Esophagus (tissue), 2 donors: ENCODE measurements at regions not wholly inside any gene's neighbourhood (a gene's known extent, or its start where the extent isn't known, plus 50 kb on each side); places are given as distances from the start of the nearest gene placed in this dataset.

Source experiments
- H3K27ac ChIP-seq, 2 donors: one replicate each; pipeline ENCODE4 v1.5.1; 2013; ENCODE audit warnings: low read depth in 2 of 2, mild to moderate bottlenecking in 2 of 2, inconsistent platforms in 1 of 2, low read length in 1 of 2, moderate library complexity in 1 of 2
- H3K27me3 ChIP-seq, 2 donors: one replicate each; pipeline ENCODE4 v1.6.1; 2013; ENCODE audit warnings: low read length in 2 of 2, control low read depth in 1 of 2, mild to moderate bottlenecking in 1 of 2; ENCODE audit not compliant: insufficient read depth in 2 of 2, control insufficient read depth in 1 of 2
- H3K36me3 ChIP-seq, 2 donors: one replicate each; pipeline ENCODE4 v1.6.1; 2013; ENCODE audit warnings: low read length in 1 of 2; ENCODE audit not compliant: control insufficient read depth in 2 of 2, insufficient read depth in 2 of 2
- H3K4me1 ChIP-seq, 2 donors: one replicate each; pipeline ENCODE4 v1.6.1; 2013; ENCODE audit warnings: low read length in 1 of 2; ENCODE audit not compliant: control insufficient read depth in 2 of 2, insufficient read depth in 2 of 2
- H3K4me3 ChIP-seq, 2 donors: one replicate each; pipeline ENCODE4 v1.5.1; 2013; ENCODE audit warnings: low read length in 2 of 2, mild to moderate bottlenecking in 2 of 2, low read depth in 1 of 2, moderate library complexity in 1 of 2
- H3K9me3 ChIP-seq, 2 donors: one replicate each; pipeline ENCODE4 v1.6.1; 2013; ENCODE audit warnings: mild to moderate bottlenecking in 2 of 2, low read depth in 1 of 2, low read length in 1 of 2, moderate library complexity in 1 of 2; ENCODE audit not compliant: control insufficient read depth in 2 of 2, insufficient read depth in 1 of 2
- WGBS, 2 donors: extraction: QIAGEN DNeasy Blood & Tissue Kit; methylation state at CpG; one replicate each; pipeline ENCODE4 v1.1.7; 2013; 5-methylcytosine and 5-hydroxymethylcytosine counted together
- donor health status: healthy with polysubstance abuse.
- donor health status: Bipolar disorder and iron deficiency.

- Histone ChIP-seq H3K27ac (no peak overlapping the region), H3K36me3 (no peaks in the 10 kb centered on the region), H3K9me3 (no peaks in the 10 kb centered on the region), H3K27me3 (no peaks in the 10 kb centered on the region), H3K4me1 (no peaks in the 10 kb centered on the region), H3K4me3 (no peak overlapping the region)
- WGBS, 2 donors = 76 to 78% methylated on average over 2 of the region's 2 CpGs
Observed at GRCh38 chr1:219038398-219038797, 135.3 kb upstream of the LYPLAL1 start.

- Histone ChIP-seq H3K4me3 (no peak overlapping the region), H3K27ac (no peak overlapping the region), H3K36me3 (no peaks in the 10 kb centered on the region), H3K9me3 (no peaks in the 10 kb centered on the region), H3K27me3 (no peaks in the 10 kb centered on the region), H3K4me1 (no peaks in the 10 kb centered on the region)
- 86 to 89% methylated on average over 8 of the region's 8 CpGs for WGBS, 2 donors
Observed at GRCh38 chr1:219039017-219039681, 134.5 kb upstream of the LYPLAL1 start.

- H3K27me3 ChIP-seq = no peaks in the 10 kb centered on the region
- H3K27ac ChIP-seq = no peak overlapping the region
- H3K4me3 ChIP-seq = no peak overlapping the region
- WGBS, 2 donors = 75 to 80% methylated on average over 2 of the region's 2 CpGs
- no peaks in the 10 kb centered on the region for H3K9me3 ChIP-seq
- no peaks in the 10 kb centered on the region for H3K36me3 ChIP-seq
- H3K4me1 ChIP-seq = no peaks in the 10 kb centered on the region
Observed at GRCh38 chr1:219039682-219040154, 134.0 kb upstream of the LYPLAL1 start.

GRCh38 chr1:219040291-219040690 is 133.4 kb upstream of the LYPLAL1 start:
- Histone ChIP-seq H3K36me3 (no peaks in the 10 kb centered on the region), H3K4me1 (no peaks in the 10 kb centered on the region), H3K27me3 (no peaks in the 10 kb centered on the region), H3K4me3 (no peak overlapping the region), H3K9me3 (no peaks in the 10 kb centered on the region), H3K27ac (no peak overlapping the region)
- 81 to 87% methylated on average over 5 of the region's 5 CpGs for WGBS, 2 donors

- Histone ChIP-seq H3K9me3 (no peaks in the 10 kb centered on the region), H3K36me3 (no peaks in the 10 kb centered on the region), H3K27ac (no peak overlapping the region), H3K27me3 (no peaks in the 10 kb centered on the region), H3K4me1 (no peaks in the 10 kb centered on the region), H3K4me3 (no peak overlapping the region)
Observed at GRCh38 chr1:219041141-219041540, 132.5 kb upstream of the LYPLAL1 start.

- H3K9me3 ChIP-seq = no peaks in the 10 kb centered on the region
- H3K27ac ChIP-seq = no peak overlapping the region
- H3K27me3 ChIP-seq = no peaks in the 10 kb centered on the region
- H3K4me1 ChIP-seq = no peaks in the 10 kb centered on the region
- WGBS, 2 donors = 19 to 81% methylated on average over 1 of the region's 1 CpG
- H3K36me3 ChIP-seq = no peaks in the 10 kb centered on the region
- H3K4me3 ChIP-seq = no peak overlapping the region
Observed at GRCh38 chr1:219041818-219042217, 131.9 kb upstream of the LYPLAL1 start.

- no peaks in the 10 kb centered on the region for H3K36me3 ChIP-seq
- no peak overlapping the region for H3K4me3 ChIP-seq
- no peaks in the 10 kb centered on the region for H3K27me3 ChIP-seq
- WGBS, 2 donors = 61 to 82% methylated on average over 2 of the region's 2 CpGs
- no peaks in the 10 kb centered on the region for H3K4me1 ChIP-seq
- H3K27ac ChIP-seq = no peak overlapping the region
- no peaks in the 10 kb centered on the region for H3K9me3 ChIP-seq
Observed at GRCh38 chr1:219042769-219043168, 130.9 kb upstream of the LYPLAL1 start.

GRCh38 chr1:219045246-219045645 is 128.4 kb upstream of the LYPLAL1 start:
- no peaks in the 10 kb centered on the region for H3K36me3 ChIP-seq
- H3K4me3 ChIP-seq = no peak overlapping the region
- H3K9me3 ChIP-seq = no peaks in the 10 kb centered on the region
- WGBS, 2 donors = 93 to 94% methylated on average over 3 of the region's 3 CpGs
- no peaks in the 10 kb centered on the region for H3K27me3 ChIP-seq
- no peak overlapping the region for H3K27ac ChIP-seq
- no peaks in the 10 kb centered on the region for H3K4me1 ChIP-seq

- H3K36me3 ChIP-seq = no peaks in the 10 kb centered on the region
- H3K27ac ChIP-seq = no peak overlapping the region
- no peaks in the 10 kb centered on the region for H3K4me1 ChIP-seq
- 55 to 58% methylated on average over 4 of the region's 4 CpGs for WGBS, 2 donors
- H3K9me3 ChIP-seq = no peaks in the 10 kb centered on the region
- H3K27me3 ChIP-seq = no peaks in the 10 kb centered on the region
- H3K4me3 ChIP-seq = no peak overlapping the region
Observed at GRCh38 chr1:219049501-219049900, 124.2 kb upstream of the LYPLAL1 start.

- 80 to 83% methylated on average over 5 of the region's 5 CpGs for WGBS, 2 donors
- H3K36me3 ChIP-seq = no peaks in the 10 kb centered on the region
- no peaks in the 10 kb centered on the region for H3K27me3 ChIP-seq
- no peak overlapping the region for H3K27ac ChIP-seq
- H3K4me1 ChIP-seq = no peaks in the 10 kb centered on the region
- H3K9me3 ChIP-seq = no peaks in the 10 kb centered on the region
- no peak overlapping the region for H3K4me3 ChIP-seq
Observed at GRCh38 chr1:219050086-219050821, 123.4 kb upstream of the LYPLAL1 start.
